ENCODE measurements at regions not wholly inside any gene's neighbourhood (a gene's known extent, or its start where the extent isn't known, plus 50 kb on each side); places are given as distances from the start of the nearest gene placed in this dataset.

DNA sequence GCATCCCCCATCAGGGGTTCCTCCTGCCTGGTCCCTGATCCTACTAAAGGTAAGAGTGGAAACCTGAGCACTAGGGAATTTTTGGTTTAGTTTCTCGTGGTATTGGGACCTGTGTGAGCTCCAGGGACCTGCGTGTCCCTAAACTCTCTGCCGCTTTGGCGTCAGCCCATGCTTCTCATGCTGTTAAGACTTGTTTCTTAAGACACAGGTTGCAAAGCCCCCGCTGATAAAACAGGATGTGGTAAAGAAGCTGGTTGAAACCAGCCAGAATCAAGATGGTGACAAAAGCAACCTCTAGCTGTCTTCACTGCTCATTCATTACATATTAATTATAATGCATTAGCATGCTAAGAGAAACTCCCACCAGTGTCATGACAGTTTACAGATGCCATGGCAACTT is 64.6 kb downstream of the LYZL4 start:
- Histone ChIP-seq H3K9me3 (ENCODE audit: control insufficient read depth in 1 of 2, insufficient read depth in 1 of 2, low read depth in 1 of 2, low read length in 2 of 2) (no peaks in the 10 kb centered on the region), H2AFZ (ENCODE audit: low read depth, low read length, poor library complexity, severe bottlenecking) (no peak overlapping the region), H3K79me2 (ENCODE audit: insufficient read depth, low read length) (no peaks in the 10 kb centered on the region), H3K27ac (ENCODE audit: low read depth, low read length) (no peak overlapping the region), H3K9ac (ENCODE audit: low read length) (no peak overlapping the region), H4K20me1 (ENCODE audit: insufficient read depth) (no peaks in the 10 kb centered on the region), H3K4me1 (ENCODE audit: control insufficient read depth in 1 of 2, insufficient read depth in 2 of 2, low read length in 2 of 2) (no peaks in the 10 kb centered on the region), H3K36me3 (ENCODE audit: control insufficient read depth in 1 of 2, insufficient read depth in 2 of 2, low read length in 2 of 2) (no peaks in the 10 kb centered on the region), H3K27me3 (ENCODE audit: insufficient read depth, low read length) (no peaks in the 10 kb centered on the region), H3K4me3 (replicated peaks in 1 of 2; ENCODE audit: low read depth in 1 of 2, low read length in 2 of 2) (no peak overlapping the region), H3K9me2 (ENCODE audit: insufficient read depth) (no peaks in the 10 kb centered on the region), H3K4me2 (ENCODE audit: low read length) (no peak overlapping the region)
- RAD21 ChIA-PET (ENCODE audit: low non-redundant PET in 1 of 2, low total read pairs in 2 of 2, uncharacterized antibody in 2 of 2, unreplicated experiment in 2 of 2): no interaction called here
- intact Hi-C loops (cut with micrococcal nuclease): no loop called here
- no TSS peak for BruUV-seq (replicated peaks)
- CTCF ChIA-PET: no interaction called here
- POLR2A ChIA-PET: no interaction called here
- no peak for ATAC-seq
- no peak for DNase-seq (ENCODE audit: low read depth, low spot score)
- TF ChIP-seq, protein P1, sequence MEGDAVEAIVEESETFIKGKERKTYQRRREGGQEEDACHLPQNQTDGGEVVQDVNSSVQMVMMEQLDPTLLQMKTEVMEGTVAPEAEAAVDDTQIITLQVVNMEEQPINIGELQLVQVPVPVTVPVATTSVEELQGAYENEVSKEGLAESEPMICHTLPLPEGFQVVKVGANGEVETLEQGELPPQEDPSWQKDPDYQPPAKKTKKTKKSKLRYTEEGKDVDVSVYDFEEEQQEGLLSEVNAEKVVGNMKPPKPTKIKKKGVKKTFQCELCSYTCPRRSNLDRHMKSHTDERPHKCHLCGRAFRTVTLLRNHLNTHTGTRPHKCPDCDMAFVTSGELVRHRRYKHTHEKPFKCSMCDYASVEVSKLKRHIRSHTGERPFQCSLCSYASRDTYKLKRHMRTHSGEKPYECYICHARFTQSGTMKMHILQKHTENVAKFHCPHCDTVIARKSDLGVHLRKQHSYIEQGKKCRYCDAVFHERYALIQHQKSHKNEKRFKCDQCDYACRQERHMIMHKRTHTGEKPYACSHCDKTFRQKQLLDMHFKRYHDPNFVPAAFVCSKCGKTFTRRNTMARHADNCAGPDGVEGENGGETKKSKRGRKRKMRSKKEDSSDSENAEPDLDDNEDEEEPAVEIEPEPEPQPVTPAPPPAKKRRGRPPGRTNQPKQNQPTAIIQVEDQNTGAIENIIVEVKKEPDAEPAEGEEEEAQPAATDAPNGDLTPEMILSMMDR (IDR thresholded peaks at IDR 0.05 in 2 of 3, conservative IDR thresholded peaks at IDR 0.05 in 1 of 3; ENCODE audit: borderline replicate concordance in 1 of 3, insufficient read depth in 1 of 3, low read depth in 2 of 3, low read length in 2 of 3): no peak
- no peak for TF ChIP-seq EZH2 (IDR thresholded peaks at IDR 0.05)

GRCh38 chr3:42340466-42340865 is 69.9 kb downstream of the LYZL4 start:
- RAD21 ChIA-PET (ENCODE audit: low non-redundant PET in 1 of 2, low total read pairs in 2 of 2, uncharacterized antibody in 2 of 2, unreplicated experiment in 2 of 2): no interaction called here
- DNase-seq (ENCODE audit: low read depth, low spot score) (peak; percentile 2), ATAC-seq (no peak)
- CTCF ChIA-PET: no interaction called here
- Histone ChIP-seq H3K27me3 (ENCODE audit: insufficient read depth, low read length) (no peaks in the 10 kb centered on the region), H2AFZ (ENCODE audit: low read depth, low read length, poor library complexity, severe bottlenecking) (no peak overlapping the region), H3K9me2 (ENCODE audit: insufficient read depth) (no peaks in the 10 kb centered on the region), H3K9me3 (ENCODE audit: control insufficient read depth in 1 of 2, insufficient read depth in 1 of 2, low read depth in 1 of 2, low read length in 2 of 2) (no peaks in the 10 kb centered on the region), H3K36me3 (ENCODE audit: control insufficient read depth in 1 of 2, insufficient read depth in 2 of 2, low read length in 2 of 2) (no peaks in the 10 kb centered on the region), H3K27ac (ENCODE audit: low read depth, low read length) (no peak overlapping the region), H3K4me1 (ENCODE audit: control insufficient read depth in 1 of 2, insufficient read depth in 2 of 2, low read length in 2 of 2) (no peaks in the 10 kb centered on the region), H4K20me1 (ENCODE audit: insufficient read depth) (no peaks in the 10 kb centered on the region), H3K4me2 (ENCODE audit: low read length) (no peak overlapping the region), H3K79me2 (ENCODE audit: insufficient read depth, low read length) (no peaks in the 10 kb centered on the region), H3K4me3 (replicated peaks in 1 of 2; ENCODE audit: low read depth in 1 of 2, low read length in 2 of 2) (no peak overlapping the region), H3K9ac (ENCODE audit: low read length) (no peak overlapping the region)
- intact Hi-C loops (cut with micrococcal nuclease): no loop called here
- no TSS peak for BruUV-seq (replicated peaks)
- POLR2A ChIA-PET: no interaction called here
- TF ChIP-seq ELF1 (IDR thresholded peaks at IDR 0.05; ENCODE audit: borderline replicate concordance, low read depth): no peak
- no peak for TF ChIP-seq CBX3 (IDR thresholded peaks at IDR 0.05; ENCODE audit: low read depth)
- no peak for TF ChIP-seq YY1 (IDR thresholded peaks at IDR 0.05; ENCODE audit: extremely low read depth, insufficient replicate concordance, low read depth, low read length)
- TF ChIP-seq ZNF274 (IDR thresholded peaks at IDR 0.05; ENCODE audit: low read depth, low read length): no peak
- peak; percentile 16; the same call in 1 of the 2 replicates for TF ChIP-seq SP1 (IDR thresholded peaks at IDR 0.05; ENCODE audit: low read depth)
- no peak for TF ChIP-seq ZFX (IDR thresholded peaks at IDR 0.05)
- TF ChIP-seq RAD21 (IDR thresholded peaks at IDR 0.05; ENCODE audit: low read depth): no peak
- no peak for TF ChIP-seq TCF7L2 (IDR thresholded peaks at IDR 0.05; ENCODE audit: borderline replicate concordance, extremely low read depth, insufficient read depth, insufficient read length)
- TF ChIP-seq, protein P2, sequence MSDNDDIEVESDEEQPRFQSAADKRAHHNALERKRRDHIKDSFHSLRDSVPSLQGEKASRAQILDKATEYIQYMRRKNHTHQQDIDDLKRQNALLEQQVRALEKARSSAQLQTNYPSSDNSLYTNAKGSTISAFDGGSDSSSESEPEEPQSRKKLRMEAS (IDR thresholded peaks at IDR 0.05): no peak
